ENCODE measurements at regions not wholly inside any gene's neighbourhood (a gene's known extent, or its start where the extent isn't known, plus 50 kb on each side); places are given as distances from the start of the nearest gene placed in this dataset.

GRCh38 chr14:83828406-83828805, 1701.5 kb upstream of the FLRT2 start:
- H3K27me3 Mint-ChIP-seq = no peaks in the 10 kb centered on the region
- H3K36me3 Mint-ChIP-seq (ENCODE audit: low read depth) = no peaks in the 10 kb centered on the region
- peaks cover 22% of the 10 kb centered on the region for H3K9me3 Mint-ChIP-seq
- ATAC-seq (replicated peaks) = no peak
- H3K4me3 Mint-ChIP-seq = no peak overlapping the region
- H3K27ac Mint-ChIP-seq = no peak overlapping the region
- H3K4me1 Mint-ChIP-seq = no peaks in the 10 kb centered on the region

GRCh38 chr14:83830316-83830715, 1699.6 kb upstream of the FLRT2 start:
- H3K4me1 Mint-ChIP-seq = no peaks in the 10 kb centered on the region
- H3K9me3 Mint-ChIP-seq = peaks cover 17% of the 10 kb centered on the region

GRCh38 chr14:83838226-83838625, 1691.7 kb upstream of the FLRT2 start:
- Mint-ChIP-seq H3K4me3 (no peak overlapping the region), H3K27me3 (no peaks in the 10 kb centered on the region), H3K4me1 (no peaks in the 10 kb centered on the region), H3K36me3 (ENCODE audit: low read depth) (no peaks in the 10 kb centered on the region), H3K27ac (no peak overlapping the region), H3K9me3 (peaks cover 17% of the 10 kb centered on the region)
- no peak for ATAC-seq (replicated peaks)

More at GRCh38 chr14:83830316-83830715, 1699.6 kb upstream of the FLRT2 start:
- no peak overlapping the region for H3K27ac Mint-ChIP-seq
- no peaks in the 10 kb centered on the region for H3K36me3 Mint-ChIP-seq (ENCODE audit: low read depth)
- ATAC-seq (replicated peaks) = no peak
- H3K4me3 Mint-ChIP-seq = no peak overlapping the region
- H3K27me3 Mint-ChIP-seq = no peaks in the 10 kb centered on the region

GRCh38 chr14:83842547-83842946, 1687.4 kb upstream of the FLRT2 start:
- ATAC-seq (replicated peaks) = no peak
- Mint-ChIP-seq H3K27ac (no peak overlapping the region), H3K9me3 (peaks cover 17% of the 10 kb centered on the region), H3K4me3 (no peak overlapping the region), H3K4me1 (no peaks in the 10 kb centered on the region), H3K36me3 (ENCODE audit: low read depth) (no peaks in the 10 kb centered on the region), H3K27me3 (no peaks in the 10 kb centered on the region)

- Mint-ChIP-seq H3K27me3 (no peaks in the 10 kb centered on the region), H3K4me3 (no peak overlapping the region), H3K27ac (no peak overlapping the region), H3K36me3 (ENCODE audit: low read depth) (no peaks in the 10 kb centered on the region), H3K4me1 (no peaks in the 10 kb centered on the region), H3K9me3 (peaks cover 1% of the 10 kb centered on the region)
- no peak for ATAC-seq (replicated peaks)
Measured at GRCh38 chr14:83847102-83847501, 1682.8 kb upstream of the FLRT2 start.

GRCh38 chr14:83850092-83850491, 1679.9 kb upstream of the FLRT2 start:
- no peak for ATAC-seq (replicated peaks)
- Mint-ChIP-seq H3K4me3 (no peak overlapping the region), H3K9me3 (peaks cover 8% of the 10 kb centered on the region), H3K36me3 (ENCODE audit: low read depth) (no peaks in the 10 kb centered on the region), H3K27me3 (no peaks in the 10 kb centered on the region), H3K4me1 (no peaks in the 10 kb centered on the region), H3K27ac (no peak overlapping the region)

GRCh38 chr14:83856334-83856733, 1673.6 kb upstream of the FLRT2 start:
- Mint-ChIP-seq H3K27ac (no peak overlapping the region), H3K9me3 (peaks cover 21% of the 10 kb centered on the region), H3K36me3 (ENCODE audit: low read depth) (no peaks in the 10 kb centered on the region), H3K4me1 (no peaks in the 10 kb centered on the region), H3K27me3 (no peaks in the 10 kb centered on the region), H3K4me3 (no peak overlapping the region)
- ATAC-seq (replicated peaks) = no peak

- peaks cover 21% of the 10 kb centered on the region for H3K9me3 Mint-ChIP-seq
- H3K27me3 Mint-ChIP-seq = no peaks in the 10 kb centered on the region
- H3K27ac Mint-ChIP-seq = no peak overlapping the region
- no peaks in the 10 kb centered on the region for H3K36me3 Mint-ChIP-seq (ENCODE audit: low read depth)
- no peak overlapping the region for H3K4me3 Mint-ChIP-seq
- no peaks in the 10 kb centered on the region for H3K4me1 Mint-ChIP-seq
- ATAC-seq (replicated peaks) = no peak
Measured at GRCh38 chr14:83860631-83861155, 1669.3 kb upstream of the FLRT2 start.

GRCh38 chr14:83863042-83863774, 1666.7 kb upstream of the FLRT2 start:
- H3K9me3 Mint-ChIP-seq = peaks cover 13% of the 10 kb centered on the region
- H3K4me3 Mint-ChIP-seq = no peak overlapping the region
- H3K27ac Mint-ChIP-seq = no peak overlapping the region
- no peak for ATAC-seq (replicated peaks)
- no peaks in the 10 kb centered on the region for H3K27me3 Mint-ChIP-seq
- H3K4me1 Mint-ChIP-seq = no peaks in the 10 kb centered on the region
- H3K36me3 Mint-ChIP-seq (ENCODE audit: low read depth) = no peaks in the 10 kb centered on the region

- Mint-ChIP-seq H3K36me3 (ENCODE audit: low read depth) (no peaks in the 10 kb centered on the region), H3K27ac (no peak overlapping the region), H3K4me3 (no peak overlapping the region), H3K27me3 (no peaks in the 10 kb centered on the region), H3K4me1 (no peaks in the 10 kb centered on the region), H3K9me3 (peaks cover 8% of the 10 kb centered on the region)
- ATAC-seq (replicated peaks) = no peak
Measured at GRCh38 chr14:83864106-83864505, 1665.8 kb upstream of the FLRT2 start.

GRCh38 chr14:83867566-83868225, 1662.2 kb upstream of the FLRT2 start:
- no peak overlapping the region for H3K4me3 Mint-ChIP-seq
- no peak for ATAC-seq (replicated peaks)

GRCh38 chr14:83870546-83871270, 1659.2 kb upstream of the FLRT2 start:
- no peaks in the 10 kb centered on the region for H3K36me3 Mint-ChIP-seq (ENCODE audit: low read depth)
- no peaks in the 10 kb centered on the region for H3K27me3 Mint-ChIP-seq
- H3K4me1 Mint-ChIP-seq = no peaks in the 10 kb centered on the region
- H3K9me3 Mint-ChIP-seq = peaks cover 3% of the 10 kb centered on the region
- H3K4me3 Mint-ChIP-seq = no peak overlapping the region
- no peak for ATAC-seq (replicated peaks)
- H3K27ac Mint-ChIP-seq = no peak overlapping the region

More at GRCh38 chr14:83867566-83868225, 1662.2 kb upstream of the FLRT2 start:
- Mint-ChIP-seq H3K4me1 (no peaks in the 10 kb centered on the region), H3K27me3 (no peaks in the 10 kb centered on the region), H3K9me3 (peaks cover 7% of the 10 kb centered on the region), H3K27ac (no peak overlapping the region), H3K36me3 (ENCODE audit: low read depth) (no peaks in the 10 kb centered on the region)

- Mint-ChIP-seq H3K36me3 (ENCODE audit: low read depth) (no peaks in the 10 kb centered on the region), H3K27ac (no peak overlapping the region), H3K4me3 (no peak overlapping the region), H3K4me1 (no peaks in the 10 kb centered on the region), H3K9me3 (peaks cover 10% of the 10 kb centered on the region), H3K27me3 (no peaks in the 10 kb centered on the region)
- ATAC-seq (replicated peaks) = no peak
Measured at GRCh38 chr14:83873669-83874068, 1656.3 kb upstream of the FLRT2 start.

GRCh38 chr14:83874662-83875061, 1655.3 kb upstream of the FLRT2 start:
- H3K4me1 Mint-ChIP-seq = no peaks in the 10 kb centered on the region
- H3K36me3 Mint-ChIP-seq (ENCODE audit: low read depth) = no peaks in the 10 kb centered on the region
- no peaks in the 10 kb centered on the region for H3K27me3 Mint-ChIP-seq
- ATAC-seq (replicated peaks) = no peak
- H3K27ac Mint-ChIP-seq = no peak overlapping the region
- peaks cover 10% of the 10 kb centered on the region for H3K9me3 Mint-ChIP-seq
- H3K4me3 Mint-ChIP-seq = no peak overlapping the region

GRCh38 chr14:83883732-83884131, 1646.2 kb upstream of the FLRT2 start:
- no peak overlapping the region for H3K27ac Mint-ChIP-seq
- no peaks in the 10 kb centered on the region for H3K27me3 Mint-ChIP-seq
- ATAC-seq (replicated peaks) = no peak
- H3K4me1 Mint-ChIP-seq = no peaks in the 10 kb centered on the region
- no peak overlapping the region for H3K4me3 Mint-ChIP-seq
- H3K36me3 Mint-ChIP-seq (ENCODE audit: low read depth) = no peaks in the 10 kb centered on the region
- H3K9me3 Mint-ChIP-seq = peaks cover 14% of the 10 kb centered on the region
